HG03097 (cell line): ENCODE measurements at regions not wholly inside any gene's neighbourhood (a gene's known extent, or its start where the extent isn't known, plus 50 kb on each side); places are given as distances from the start of the nearest gene placed in this dataset.

Source experiments
- ATAC-seq: cut with Tn5 transposase; IDR thresholded peaks from one replicate; pipeline ENCODE4 v1.9.1; 2021; ENCODE audit not compliant: unreplicated experiment, low FRiP score

DNA sequence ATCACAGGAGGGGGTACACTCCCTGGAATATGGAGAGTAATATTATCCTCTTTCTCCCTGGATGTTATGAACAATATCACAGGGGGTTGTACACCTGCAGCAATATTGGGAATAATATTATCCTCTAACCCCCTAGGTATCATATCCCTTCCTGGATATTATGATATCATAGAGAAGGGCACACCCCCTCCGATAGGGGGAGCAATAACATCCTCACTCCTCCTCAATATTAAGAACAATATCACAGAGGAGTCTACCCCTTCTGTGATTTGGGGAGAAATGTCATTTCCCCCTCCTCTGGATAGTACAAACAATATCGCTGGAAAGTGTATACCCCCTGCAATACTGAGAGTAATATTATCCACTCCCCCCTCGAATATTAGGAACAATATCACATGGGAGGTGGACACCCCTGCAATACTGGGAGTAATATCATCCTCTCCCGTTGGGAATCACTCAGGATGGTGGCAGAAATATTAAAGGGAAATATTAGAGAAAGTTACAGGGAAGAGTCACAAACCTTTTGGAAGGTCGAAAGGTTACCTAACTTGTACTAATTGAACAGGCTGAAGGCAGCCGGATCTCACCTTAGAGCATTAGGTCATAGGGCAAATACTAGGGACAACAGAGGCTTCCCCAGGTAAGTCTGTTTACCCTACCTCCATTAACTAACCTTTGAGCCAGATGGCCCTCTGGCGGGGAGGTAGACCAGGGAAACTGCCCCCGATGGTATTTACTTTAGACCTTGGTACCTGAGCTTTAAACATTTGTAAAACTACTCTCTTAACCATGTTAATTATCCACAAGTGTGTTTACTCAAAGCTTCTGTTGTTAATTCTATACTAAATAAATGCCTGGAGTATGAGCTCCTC is 57.5 kb upstream of the FREM1 start:
- no peak for ATAC-seq

DNA sequence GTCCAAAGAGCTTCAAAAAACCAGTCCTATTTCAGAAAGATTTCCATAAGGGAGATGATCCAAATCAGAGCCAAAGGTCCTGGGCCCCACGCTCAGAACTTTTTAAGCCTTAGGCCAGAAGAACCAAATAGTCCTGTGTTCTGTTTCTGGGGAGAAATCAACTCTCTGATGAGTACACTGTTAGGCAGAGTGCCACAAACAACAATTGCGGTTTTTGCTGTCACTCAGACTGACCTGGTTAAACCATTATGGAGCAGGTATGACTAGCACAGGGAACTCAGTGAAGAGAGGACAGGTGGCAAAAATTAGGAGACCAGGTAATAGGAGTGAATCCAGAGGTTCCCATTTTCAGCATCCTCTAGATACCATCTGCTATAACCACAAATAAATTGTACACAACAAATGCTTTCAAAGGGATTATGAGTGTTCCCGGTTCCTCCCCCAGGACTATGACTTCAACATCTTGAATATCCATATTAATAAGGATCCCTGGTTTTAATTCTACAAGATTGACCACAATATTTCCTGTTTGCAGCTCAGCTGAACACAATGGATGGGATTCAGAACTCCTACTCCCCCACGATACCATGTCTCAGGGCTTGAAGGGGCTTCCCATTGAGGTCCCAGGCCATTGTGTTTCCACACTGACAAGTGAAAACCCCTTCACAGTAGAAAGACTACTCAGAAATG is 52.1 kb upstream of the FREM1 start:
- ATAC-seq: no peak

GRCh38 chr9:14961372-14962068 is 51.3 kb upstream of the FREM1 start:
- ATAC-seq: no peak

DNA sequence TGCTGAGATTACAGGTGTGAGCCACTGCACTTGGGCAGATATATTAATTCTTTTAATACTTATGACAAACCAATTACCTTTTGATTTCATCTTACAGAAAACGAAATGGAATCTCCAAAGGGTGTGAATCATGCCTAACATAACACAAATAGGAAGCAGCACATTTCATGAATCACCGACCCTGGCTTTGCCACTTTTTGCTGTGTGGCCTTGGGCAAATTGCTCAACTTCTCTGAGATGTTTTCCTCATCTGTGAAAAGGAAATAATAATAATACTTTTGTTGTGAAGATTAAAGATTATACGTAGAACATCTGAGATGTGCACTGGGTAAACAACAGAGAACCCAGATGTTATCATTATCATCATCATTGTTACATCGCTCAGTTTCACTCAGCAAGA is 50.7 kb upstream of the FREM1 start:
- no peak for ATAC-seq
